Tibial artery (tissue), 4 donors: ENCODE measurements at regions not wholly inside any gene's neighbourhood (a gene's known extent, or its start where the extent isn't known, plus 50 kb on each side); places are given as distances from the start of the nearest gene placed in this dataset.

Experiments
- DNase-seq, 2 donors: peaks; one replicate each; pipeline ENCODE4 v3.0.0-alpha.2; 2019
- H3K27ac ChIP-seq, 2 donors: fragments of 200-600 bp; sonication (generic) in 1 of 2; 1 replicate in 1 of 2; 2 replicates in 1 of 2; pipeline ENCODE4 v1.5.1; 2018 to 2019; ENCODE audit warnings: mild to moderate bottlenecking in 1 of 2
- H3K27me3 ChIP-seq, 2 donors: fragments of 200-600 bp; sonication (generic) in 1 of 2; one replicate each; pipeline versions ENCODE4 v1.5.1 to v1.6.0; 2016 to 2019
- H3K36me3 ChIP-seq, 3 donors: fragments of 200-600 bp; sonication (generic) in 2 of 3; one replicate each; pipeline ENCODE4 v1.5.1; 2016 to 2019; ENCODE audit warnings: mild to moderate bottlenecking in 2 of 3
- H3K4me1 ChIP-seq, 4 donors: fragments of 200-600 bp; sonication (generic) in 2 of 4; 1 replicate in 3 of 4; 2 replicates in 1 of 4; pipeline ENCODE4 v1.5.1; 2016 to 2019
- H3K4me3 ChIP-seq, 2 donors: fragments of 200-600 bp; sonication (generic) in 1 of 2; 1 replicate in 1 of 2; 2 replicates in 1 of 2; pipeline ENCODE4 v1.5.1; 2018 to 2019; ENCODE audit warnings: mild to moderate bottlenecking in 2 of 2
- H3K9me3 ChIP-seq, 3 donors: fragments of 200-600 bp; sonication (generic) in 1 of 3; one replicate each; pipeline ENCODE4 v1.5.1; 2016 to 2019
- intact Hi-C: fragments of 100-400 bp; cut with DNase I; formaldehyde crosslinking; loops from one replicate; pipeline ENCODE4 v1.15.0; 2023; ENCODE audit warnings: low total_unique reads
- TF ChIP-seq, protein P1 (sequence below), 2 experiments: fragments of 200-600 bp in 1 of 2; fragments of 450-650 bp in 1 of 2; IDR thresholded peaks; one replicate each; pipeline ENCODE4 v1.5.1; 2017 to 2019; ENCODE audit warnings: antibody characterized with exemption in 2 of 2, mild to moderate bottlenecking in 1 of 2, moderate library complexity in 1 of 2

DNA sequence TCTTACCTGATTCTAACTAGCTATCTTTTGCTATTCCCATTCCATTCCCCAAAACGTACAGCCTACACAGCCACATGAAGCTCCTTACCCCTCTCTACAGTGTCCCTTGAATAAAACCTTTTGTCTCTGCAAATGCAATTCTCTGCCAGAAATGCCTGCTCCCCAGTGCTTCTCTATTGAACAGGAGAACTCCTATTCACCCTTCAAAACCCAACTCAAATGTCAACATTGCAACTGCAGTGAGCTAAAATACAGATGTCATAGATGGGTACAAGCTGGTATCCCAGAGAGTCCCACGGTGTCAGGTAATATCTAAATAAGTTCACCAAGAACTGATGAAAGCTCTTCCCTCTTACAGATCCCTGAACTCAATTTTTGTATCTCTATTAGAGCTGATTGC is 421.7 kb downstream of the INSC start:
- no peaks in the 10 kb centered on the region for H3K36me3 ChIP-seq

DNA sequence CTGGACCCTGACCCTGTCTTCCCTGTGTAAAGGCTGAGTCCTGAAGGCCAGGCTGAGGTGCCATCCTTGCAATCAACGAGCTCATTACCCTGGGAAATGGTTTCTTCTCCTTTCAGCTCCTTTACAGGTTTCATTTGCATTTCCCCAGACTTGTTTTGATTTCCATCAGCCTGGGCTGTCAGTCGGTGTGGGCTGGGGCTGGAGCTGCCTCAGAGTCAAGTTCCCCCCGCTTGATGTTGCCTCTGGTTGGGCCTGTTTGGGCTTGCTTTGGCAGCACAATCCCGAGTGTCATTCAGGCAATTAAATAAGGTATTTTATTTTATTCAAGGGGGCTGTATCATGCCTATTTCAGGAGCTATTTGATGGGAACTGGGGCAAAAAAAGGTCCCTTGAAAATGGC is 424.9 kb downstream of the INSC start:
- intact Hi-C loops: no loop called here
- H3K4me3 ChIP-seq: no peak overlapping the region
- no peaks in the 10 kb centered on the region for H3K4me1 ChIP-seq
- no peak overlapping the region for H3K27ac ChIP-seq
- H3K9me3 ChIP-seq: no peaks in the 10 kb centered on the region
- TF ChIP-seq, protein P1, sequence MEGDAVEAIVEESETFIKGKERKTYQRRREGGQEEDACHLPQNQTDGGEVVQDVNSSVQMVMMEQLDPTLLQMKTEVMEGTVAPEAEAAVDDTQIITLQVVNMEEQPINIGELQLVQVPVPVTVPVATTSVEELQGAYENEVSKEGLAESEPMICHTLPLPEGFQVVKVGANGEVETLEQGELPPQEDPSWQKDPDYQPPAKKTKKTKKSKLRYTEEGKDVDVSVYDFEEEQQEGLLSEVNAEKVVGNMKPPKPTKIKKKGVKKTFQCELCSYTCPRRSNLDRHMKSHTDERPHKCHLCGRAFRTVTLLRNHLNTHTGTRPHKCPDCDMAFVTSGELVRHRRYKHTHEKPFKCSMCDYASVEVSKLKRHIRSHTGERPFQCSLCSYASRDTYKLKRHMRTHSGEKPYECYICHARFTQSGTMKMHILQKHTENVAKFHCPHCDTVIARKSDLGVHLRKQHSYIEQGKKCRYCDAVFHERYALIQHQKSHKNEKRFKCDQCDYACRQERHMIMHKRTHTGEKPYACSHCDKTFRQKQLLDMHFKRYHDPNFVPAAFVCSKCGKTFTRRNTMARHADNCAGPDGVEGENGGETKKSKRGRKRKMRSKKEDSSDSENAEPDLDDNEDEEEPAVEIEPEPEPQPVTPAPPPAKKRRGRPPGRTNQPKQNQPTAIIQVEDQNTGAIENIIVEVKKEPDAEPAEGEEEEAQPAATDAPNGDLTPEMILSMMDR (IDR thresholded peaks at IDR 0.05): no peak
- no peaks in the 10 kb centered on the region for H3K27me3 ChIP-seq
- no peaks in the 10 kb centered on the region for H3K36me3 ChIP-seq
- no peak for DNase-seq

More for the DNA sequence above, 421.7 kb downstream of the INSC start:
- no peak overlapping the region for H3K27ac ChIP-seq
- H3K4me1 ChIP-seq: no peaks in the 10 kb centered on the region
- H3K4me3 ChIP-seq: no peak overlapping the region
- intact Hi-C loops: no loop called here
- H3K27me3 ChIP-seq: no peaks in the 10 kb centered on the region
- TF ChIP-seq, protein P1 (IDR thresholded peaks at IDR 0.05): no peak
- DNase-seq: no peak
- no peaks in the 10 kb centered on the region for H3K9me3 ChIP-seq

- no peak overlapping the region for H3K27ac ChIP-seq
- H3K36me3 ChIP-seq: no peaks in the 10 kb centered on the region
- H3K4me3 ChIP-seq: no peak overlapping the region
- no peaks in the 10 kb centered on the region for H3K4me1 ChIP-seq
- no peak for DNase-seq
- no peaks in the 10 kb centered on the region for H3K9me3 ChIP-seq
- H3K27me3 ChIP-seq: no peaks in the 10 kb centered on the region
- TF ChIP-seq, protein P1 (IDR thresholded peaks at IDR 0.05): no peak
- intact Hi-C loops: no loop called here
Measured at GRCh38 chr11:15541079-15541478, 426.4 kb downstream of the INSC start.

- TF ChIP-seq, protein P1 (IDR thresholded peaks at IDR 0.05): no peak
- Histone ChIP-seq H3K36me3 (no peaks in the 10 kb centered on the region), H3K27ac (no peak overlapping the region), H3K4me1 (no peaks in the 10 kb centered on the region), H3K27me3 (no peaks in the 10 kb centered on the region), H3K4me3 (no peak overlapping the region), H3K9me3 (no peaks in the 10 kb centered on the region)
- intact Hi-C loops: no loop called here
- no peak for DNase-seq
Measured at GRCh38 chr11:15544353-15544752, 429.6 kb downstream of the INSC start.

DNA sequence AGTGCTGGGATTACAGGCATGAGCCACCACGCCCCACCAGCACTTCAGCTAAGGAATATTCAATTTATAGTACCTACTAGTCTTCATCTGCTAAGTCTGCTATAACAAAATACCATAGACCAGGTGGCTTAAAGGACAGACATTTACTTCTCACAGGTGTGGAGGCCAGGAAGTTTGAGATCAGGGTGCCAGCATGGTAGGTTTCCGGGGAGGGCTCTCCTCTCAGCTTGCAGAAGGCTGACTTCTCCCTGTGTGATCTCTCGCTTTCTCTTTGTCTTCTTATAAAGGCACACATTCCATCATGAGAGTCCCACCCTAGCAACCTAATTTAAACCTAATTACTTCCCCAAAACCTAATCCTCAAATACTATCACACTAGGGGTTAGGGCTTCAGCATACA is 433.0 kb downstream of the INSC start:
- intact Hi-C loops: no loop called here
- H3K27me3 ChIP-seq: no peaks in the 10 kb centered on the region
- H3K4me1 ChIP-seq: no peaks in the 10 kb centered on the region
- no peak overlapping the region for H3K27ac ChIP-seq
- H3K36me3 ChIP-seq: no peaks in the 10 kb centered on the region
- no peak overlapping the region for H3K4me3 ChIP-seq
- DNase-seq: no peak
- TF ChIP-seq, protein P1 (IDR thresholded peaks at IDR 0.05): no peak
- H3K9me3 ChIP-seq: no peaks in the 10 kb centered on the region
